IMR-90 (cell line): ENCODE measurements at regions not wholly inside any gene's neighbourhood (a gene's known extent, or its start where the extent isn't known, plus 50 kb on each side); places are given as distances from the start of the nearest gene placed in this dataset.

Experiments used
- ATAC-seq: fragments of 200-7000 bp; cut with Tn5 transposase; 2 replicates; pipeline ENCODE4 v1.9.1; 2020; ENCODE audit warnings: low read depth, mild to moderate bottlenecking, moderate library complexity
- BruUV-seq: library from RNA; stranded (reverse); fragments of 400-500 nt; replicated peaks from 2 replicates; lab custom pipeline; 2021; lab: Mats Ljungman, UMichigan
- CTCF ChIA-PET: fragments of 300-600 bp; formaldehyde crosslinking; extraction: SDS; loops from one replicate; lab custom pipeline; 2021; ENCODE audit warnings: antibody characterized with exemption; lab: Yijun Ruan, JAX
- POLR2A ChIA-PET: fragments of 300-600 bp; sonication (Branson Sonifier 250); formaldehyde crosslinking; loops from one replicate; lab custom pipeline; 2022; ENCODE audit warnings: antibody characterized with exemption; ENCODE audit not compliant: unreplicated experiment; lab: Charles Lee
- DNase-seq: peaks from one replicate; pipeline ENCODE4 v3.0.0; 2013
- H2AFZ ChIP-seq: replicated peaks from 2 replicates; pipeline ENCODE3; 2013; ENCODE audit warnings: low read length, mild to moderate bottlenecking; ENCODE audit not compliant: poor library complexity
- H2AK5ac ChIP-seq: 2 replicates; pipeline ENCODE4 v1.6.1; 2013; ENCODE audit warnings: low read depth, low read length, inconsistent platforms
- H2AK9ac ChIP-seq: replicated peaks from 2 replicates; pipeline ENCODE3; 2013; ENCODE audit warnings: mild to moderate bottlenecking, low read depth, low read length, moderate library complexity; ENCODE audit not compliant: poor library complexity
- H2BK120ac ChIP-seq: 2 replicates; pipeline ENCODE4 v1.6.1; 2013; ENCODE audit warnings: low read depth, low read length, inconsistent platforms
- H2BK15ac ChIP-seq: 3 replicates; pipeline ENCODE4 v1.6.1; 2013; ENCODE audit warnings: low read depth, low read length, inconsistent platforms
- H2BK20ac ChIP-seq: 2 replicates; pipeline ENCODE4 v1.6.1; 2013; ENCODE audit warnings: low read depth, mild to moderate bottlenecking, inconsistent platforms, low read length, moderate library complexity
- H2BK5ac ChIP-seq: 2 replicates; pipeline ENCODE4 v1.6.1; 2013; ENCODE audit warnings: mild to moderate bottlenecking, low read depth, low read length, inconsistent platforms; ENCODE audit not compliant: poor library complexity, severe bottlenecking
- H3K14ac ChIP-seq: replicated peaks from 2 replicates; pipeline ENCODE4 v1.6.1; 2013; ENCODE audit warnings: low read depth, low read length, inconsistent platforms
- H3K18ac ChIP-seq: 2 replicates; pipeline ENCODE4 v1.6.1; 2013; ENCODE audit warnings: low read depth, low read length, control low read depth
- H3K23ac ChIP-seq: 2 replicates; pipeline ENCODE4 v1.6.1; 2013; ENCODE audit warnings: low read depth, low read length, inconsistent platforms
- H3K27ac ChIP-seq: 2 replicates; pipeline ENCODE4 v1.5.1; 2013; ENCODE audit warnings: mild to moderate bottlenecking, control low read depth, low read length; ENCODE audit not compliant: insufficient read depth
- H3K27me3 ChIP-seq: 2 replicates; pipeline ENCODE4 v1.6.1; 2013; ENCODE audit warnings: low read length; ENCODE audit not compliant: control insufficient read depth, insufficient read depth
- H3K36me3 ChIP-seq: 2 replicates; pipeline ENCODE4 v1.6.1; 2013; ENCODE audit warnings: low read length, mixed read lengths; ENCODE audit not compliant: control insufficient read depth, insufficient read depth
- H3K4ac ChIP-seq: 2 replicates; pipeline ENCODE4 v1.6.1; 2013; ENCODE audit warnings: low read depth, low read length, inconsistent platforms
- H3K4me1 ChIP-seq: 2 replicates; pipeline ENCODE4 v1.6.1; 2013; ENCODE audit warnings: low read length, mixed read lengths; ENCODE audit not compliant: control insufficient read depth, insufficient read depth
- H3K4me2 ChIP-seq: 2 replicates; pipeline ENCODE4 v1.6.1; 2013; ENCODE audit warnings: low read depth, mild to moderate bottlenecking, control low read depth, low read length, moderate library complexity
- H3K4me3 ChIP-seq: 2 replicates; pipeline ENCODE4 v1.5.1; 2013; ENCODE audit warnings: low read depth, mild to moderate bottlenecking, control low read depth, low read length, moderate library complexity; ENCODE audit not compliant: insufficient read depth
- H3K56ac ChIP-seq: 2 replicates; pipeline ENCODE4 v1.6.1; 2013; ENCODE audit warnings: low read length, inconsistent platforms; ENCODE audit not compliant: insufficient read depth; ENCODE audit errors: extremely low read depth
- H3K79me1 ChIP-seq, 2 experiments: 2 replicates each; pipeline ENCODE4 v1.6.1; 2013; ENCODE audit warnings: low read length in 2 of 2, inconsistent platforms in 1 of 2, low read depth in 1 of 2
- H3K9ac ChIP-seq: 2 replicates; pipeline ENCODE4 v1.6.1; 2013; ENCODE audit warnings: low read depth, low read length, control low read depth
- H3K9me1 ChIP-seq: 2 replicates; pipeline ENCODE4 v1.6.1; 2013; ENCODE audit warnings: low read length, inconsistent platforms; ENCODE audit not compliant: insufficient read depth
- H3K9me3 ChIP-seq: 2 replicates; pipeline ENCODE4 v1.6.1; 2013; ENCODE audit warnings: low read length; ENCODE audit not compliant: control insufficient read depth, insufficient read depth
- H4K20me1 ChIP-seq: 2 replicates; pipeline ENCODE4 v1.6.1; 2013; ENCODE audit warnings: low read length, inconsistent platforms; ENCODE audit not compliant: insufficient read depth
- H4K5ac ChIP-seq: 2 replicates; pipeline ENCODE4 v1.6.1; 2013; ENCODE audit warnings: mild to moderate bottlenecking, low read depth, low read length, control low read depth
- H4K8ac ChIP-seq, 2 experiments: 2 replicates each; pipeline ENCODE4 v1.6.1; 2013; ENCODE audit warnings: low read depth in 2 of 2, low read length in 2 of 2, control low read depth in 1 of 2, inconsistent platforms in 1 of 2
- H4K91ac ChIP-seq: 2 replicates; pipeline ENCODE4 v1.6.1; 2013; ENCODE audit warnings: low read depth, low read length, inconsistent platforms; ENCODE audit not compliant: insufficient read depth
- BHLHE40 ChIP-seq: fragments of 150-350 bp; IDR thresholded peaks from 2 replicates; pipeline ENCODE4 v1.6.1; 2016; ENCODE audit warnings: mild to moderate bottlenecking, low read depth, low read length
- CEBPB ChIP-seq: IDR thresholded peaks from 2 replicates; pipeline ENCODE4 v1.6.1; 2012; ENCODE audit warnings: low read depth, low read length, improper control_type of control experiment
- CHD1 ChIP-seq: IDR thresholded peaks from 2 replicates; pipeline ENCODE4 v1.6.1; 2012; ENCODE audit warnings: low read depth, low read length, improper control_type of control experiment
- CTCF ChIP-seq: conservative IDR thresholded peaks from 2 replicates; pipeline ENCODE4 v1.5.1; 2012; ENCODE audit warnings: mild to moderate bottlenecking, low read depth, low read length, improper control_type of control experiment
- ELK1 ChIP-seq: fragments of 150-350 bp; IDR thresholded peaks from 2 replicates; pipeline ENCODE4 v1.6.1; 2016; ENCODE audit warnings: low read depth, mild to moderate bottlenecking, low read length, moderate library complexity, borderline replicate concordance
- FOS ChIP-seq: fragments of 150-350 bp; IDR thresholded peaks from 2 replicates; pipeline ENCODE4 v1.6.1; 2016; ENCODE audit warnings: low read depth, low read length
- MAFK ChIP-seq: IDR thresholded peaks from 2 replicates; pipeline ENCODE4 v1.6.1; 2012; ENCODE audit warnings: low read depth, low read length, improper control_type of control experiment
- MAZ ChIP-seq: IDR thresholded peaks from 2 replicates; pipeline ENCODE4 v1.6.1; 2012; ENCODE audit warnings: low read depth, mild to moderate bottlenecking, low read length, improper control_type of control experiment, moderate library complexity, borderline replicate concordance
- NFE2L2 ChIP-seq: fragments of 150-350 bp; IDR thresholded peaks from 2 replicates; pipeline ENCODE4 v1.6.1; 2016; ENCODE audit warnings: low read depth, mild to moderate bottlenecking, low read length
- POLR2A ChIP-seq: IDR thresholded peaks from 2 replicates; pipeline ENCODE4 v1.6.1; 2012; ENCODE audit warnings: mild to moderate bottlenecking, low read depth, low read length
- RAD21 ChIP-seq: IDR thresholded peaks from 2 replicates; pipeline ENCODE4 v1.6.1; 2012; ENCODE audit warnings: low read length, improper control_type of control experiment
- RCOR1 ChIP-seq: IDR thresholded peaks from 2 replicates; pipeline ENCODE4 v1.6.1; 2012; ENCODE audit warnings: mild to moderate bottlenecking, low read length, improper control_type of control experiment; ENCODE audit not compliant: insufficient replicate concordance
- RFX5 ChIP-seq: IDR thresholded peaks from 2 replicates; pipeline ENCODE4 v1.8.0; 2012; ENCODE audit warnings: low read depth, mild to moderate bottlenecking, low read length, moderate library complexity
- USF2 ChIP-seq: fragments of 150-350 bp; IDR thresholded peaks from 2 replicates; pipeline ENCODE4 v1.6.1; 2017; ENCODE audit warnings: mild to moderate bottlenecking, antibody characterized with exemption, low read length, low read depth
- WGBS, 2 experiments: methylation state at CpG; one replicate each; pipeline versions ENCODE4 v1.1.5 to v1.1.7; 2013; ENCODE audit warnings: missing lambda C conversion rate in 2 of 2; ENCODE audit not compliant: insufficient read length in 1 of 2; ENCODE audit errors: extremely low coverage in 2 of 2; 5-methylcytosine and 5-hydroxymethylcytosine counted together
- dilution Hi-C: fragments of 300-500 bp; cut with HindIII; formaldehyde crosslinking; loops from one replicate; pipeline ENCODE4 v1.14.3; 2018; ENCODE audit warnings: low sequenced_read_pairs; ENCODE audit not compliant: unreplicated experiment
- in situ Hi-C: fragments of 300-500 bp; cut with MboI; formaldehyde crosslinking; loops from 3 replicates; pipeline ENCODE4 v1.14.3; 2019; ENCODE audit warnings: low sequenced_read_pairs, inconsistent platforms, mixed read lengths
- intact Hi-C: fragments of 100-400 bp; cut with micrococcal nuclease; formaldehyde crosslinking; loops from 2 replicates; pipeline ENCODE4 v1.10.0; 2022

- Histone ChIP-seq H2AFZ (no peak overlapping the region), H3K4me1 (peaks cover 4% of the 10 kb centered on the region), H4K8ac (no peak overlapping the region), H2BK5ac (no peak overlapping the region), H3K27ac (no peak overlapping the region), H4K5ac (no peak overlapping the region), H4K20me1 (no peaks in the 10 kb centered on the region), H3K36me3 (no peaks in the 10 kb centered on the region), H3K4me3 (no peak overlapping the region), H2AK5ac (no peak overlapping the region), H3K9me1 (no peaks in the 10 kb centered on the region), H3K14ac (no peak overlapping the region), H2BK20ac (no peak overlapping the region), H3K27me3 (no peaks in the 10 kb centered on the region), H3K4ac (no peak overlapping the region), H3K9me3 (no peaks in the 10 kb centered on the region), H2BK15ac (no peak overlapping the region), H4K91ac (no peak overlapping the region), H3K4me2 (no peak overlapping the region), H3K23ac (no peak overlapping the region), H3K18ac (no peak overlapping the region), H3K79me1 (no peaks in the 10 kb centered on the region), H2BK120ac (no peak overlapping the region), H3K56ac (no peak overlapping the region), H2AK9ac (no peak overlapping the region), H3K9ac (no peak overlapping the region)
- DNase-seq (no peak), ATAC-seq (no peak)
- no CpG with 5 or more reads among the region's 2 CpGs for WGBS, 2 experiments
- TF ChIP-seq MAZ (no peak), POLR2A (no peak), CTCF (no peak), MAFK (no peak), CHD1 (no peak), CEBPB (no peak), USF2 (no peak), RCOR1 (no peak), BHLHE40 (no peak), ELK1 (no peak), RFX5 (no peak), RAD21 (no peak), FOS (no peak), NFE2L2 (no peak)
- dilution Hi-C loops (no loop called here), intact Hi-C loops (no loop called here), in situ Hi-C loops (no loop called here)
- ChIA-PET CTCF (interaction anchor here (0.6 kb wide), 1 partner anchor 63 kb away, joined by 3 read pairs; no protein-coding TSS in a partner anchor), POLR2A (no interaction called here)
- BruUV-seq, result no TSS peak
Observed at GRCh38 chr4:19746377-19746776, 505.3 kb upstream of the SLIT2 start.
